ENCODE measurements at regions not wholly inside any gene's neighbourhood (a gene's known extent, or its start where the extent isn't known, plus 50 kb on each side); places are given as distances from the start of the nearest gene placed in this dataset.

DNA sequence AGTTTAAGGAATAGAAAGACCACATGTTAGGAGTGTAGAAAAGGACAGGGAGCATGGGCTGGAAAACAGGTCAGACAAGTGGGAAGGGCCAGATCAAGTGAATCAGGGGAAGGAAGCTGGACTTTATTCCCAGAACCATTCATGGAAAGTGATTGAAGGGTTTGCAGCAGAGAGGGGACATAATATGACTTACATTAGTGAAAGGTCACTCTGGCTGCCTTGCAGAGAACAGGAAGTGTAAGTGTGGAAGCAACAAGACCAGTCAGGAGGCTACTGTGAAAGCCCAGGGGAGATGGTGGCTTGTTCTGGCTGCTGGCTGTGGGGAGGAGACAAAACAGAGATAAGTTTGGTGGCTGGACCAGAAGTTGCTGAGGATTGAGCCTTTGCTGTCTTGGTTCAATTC is 69.1 kb downstream of the VCPKMT start:
- H3K9ac ChIP-seq (ENCODE audit: insufficient read length): no peak overlapping the region
- H3K36me3 ChIP-seq (ENCODE audit: insufficient read depth, low read length): no peaks in the 10 kb centered on the region
- no peaks in the 10 kb centered on the region for H3K9me3 ChIP-seq (ENCODE audit: low read depth, low read length)
- H3K4me3 ChIP-seq: no peak overlapping the region
- TF ChIP-seq FOXP2 (optimal IDR thresholded peaks at IDR 0.05; ENCODE audit: control extremely low read depth, extremely low read length, insufficient read depth) (no peak), POLR2AphosphoS5 (IDR thresholded peaks at IDR 0.05; ENCODE audit: borderline replicate concordance, low read depth, low read length) (no peak), EZH2 (IDR thresholded peaks at IDR 0.05) (no peak)
- DNase-seq (ENCODE audit: low read depth, low spot score): no peak
- no peak overlapping the region for H3K27ac ChIP-seq

DNA sequence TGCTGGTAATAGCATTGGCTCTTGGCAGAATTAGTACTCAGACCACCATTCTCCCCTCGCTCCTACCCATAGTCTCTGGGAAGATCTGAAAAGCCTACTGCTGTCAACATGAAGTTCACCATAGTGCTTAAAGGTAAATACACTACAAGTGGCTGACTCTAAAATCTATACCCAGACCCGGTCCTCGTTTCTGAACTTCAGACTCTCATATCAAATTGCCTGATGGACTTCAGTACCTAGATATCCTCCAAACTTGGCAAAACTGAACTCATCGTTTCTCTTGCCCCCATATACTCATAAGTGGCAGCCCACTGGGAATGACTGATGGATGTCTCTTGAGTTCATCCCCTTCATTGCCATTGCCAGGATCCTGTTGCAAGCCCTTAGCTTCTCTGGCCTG is 67.3 kb downstream of the VCPKMT start:
- no peak overlapping the region for H3K4me3 ChIP-seq
- H3K9me3 ChIP-seq (ENCODE audit: low read depth, low read length): no peaks in the 10 kb centered on the region
- DNase-seq (ENCODE audit: low read depth, low spot score): no peak
- TF ChIP-seq POLR2AphosphoS5 (IDR thresholded peaks at IDR 0.05; ENCODE audit: borderline replicate concordance, low read depth, low read length) (no peak), FOXP2 (optimal IDR thresholded peaks at IDR 0.05; ENCODE audit: control extremely low read depth, extremely low read length, insufficient read depth) (no peak), EZH2 (IDR thresholded peaks at IDR 0.05) (no peak)
- H3K27ac ChIP-seq: no peak overlapping the region
- H3K9ac ChIP-seq (ENCODE audit: insufficient read length): no peak overlapping the region
- no peaks in the 10 kb centered on the region for H3K36me3 ChIP-seq (ENCODE audit: insufficient read depth, low read length)

DNA sequence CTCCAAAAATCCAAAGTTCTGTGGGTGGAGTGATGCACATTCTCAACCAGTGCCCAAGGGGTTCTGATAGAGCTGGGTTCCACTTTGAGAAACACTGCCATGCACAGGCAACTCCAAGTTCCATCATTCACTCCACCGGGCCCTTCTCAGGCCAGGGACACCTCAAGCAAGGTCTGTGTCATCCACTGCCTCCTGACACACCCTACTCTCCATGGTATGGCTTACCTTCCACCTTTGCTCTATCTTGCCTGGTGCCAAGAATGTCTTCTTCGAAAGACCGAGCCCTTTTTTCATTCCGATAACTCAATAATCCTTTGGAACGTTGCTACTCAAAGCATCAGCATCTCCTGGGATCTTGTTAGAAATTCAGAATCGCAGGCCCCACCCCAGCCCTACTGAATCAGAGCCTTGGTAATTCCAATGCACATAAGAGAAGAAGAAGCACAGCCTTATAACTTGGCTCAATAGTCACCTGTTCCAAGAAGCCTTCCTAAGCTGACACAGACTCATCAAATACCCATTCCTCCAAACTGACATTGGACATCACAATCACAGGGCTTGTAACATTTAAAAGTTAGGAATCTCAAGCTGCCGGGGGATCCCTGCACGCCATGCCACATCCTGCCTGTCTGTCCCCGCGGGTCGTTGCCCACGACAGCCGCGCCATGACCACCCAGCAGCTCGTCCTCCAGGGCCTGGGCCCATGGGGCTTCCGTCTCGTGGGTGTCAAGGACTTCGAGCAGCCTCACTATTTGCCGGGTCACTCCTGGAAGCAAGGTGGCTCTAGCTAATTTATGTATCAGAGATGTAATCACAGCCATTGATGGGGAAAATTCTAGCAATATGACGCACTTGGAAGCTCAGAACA is 66.4 kb downstream of the VCPKMT start:
- Histone ChIP-seq H3K27ac (no peak overlapping the region), H3K36me3 (ENCODE audit: insufficient read depth, low read length) (no peaks in the 10 kb centered on the region), H3K9ac (ENCODE audit: insufficient read length) (no peak overlapping the region), H3K9me3 (ENCODE audit: low read depth, low read length) (no peaks in the 10 kb centered on the region), H3K4me3 (no peak overlapping the region)
- TF ChIP-seq POLR2AphosphoS5 (IDR thresholded peaks at IDR 0.05; ENCODE audit: borderline replicate concordance, low read depth, low read length) (no peak), FOXP2 (optimal IDR thresholded peaks at IDR 0.05; ENCODE audit: control extremely low read depth, extremely low read length, insufficient read depth) (no peak), EZH2 (IDR thresholded peaks at IDR 0.05) (no peak)
- DNase-seq (ENCODE audit: low read depth, low spot score): no peak

DNA sequence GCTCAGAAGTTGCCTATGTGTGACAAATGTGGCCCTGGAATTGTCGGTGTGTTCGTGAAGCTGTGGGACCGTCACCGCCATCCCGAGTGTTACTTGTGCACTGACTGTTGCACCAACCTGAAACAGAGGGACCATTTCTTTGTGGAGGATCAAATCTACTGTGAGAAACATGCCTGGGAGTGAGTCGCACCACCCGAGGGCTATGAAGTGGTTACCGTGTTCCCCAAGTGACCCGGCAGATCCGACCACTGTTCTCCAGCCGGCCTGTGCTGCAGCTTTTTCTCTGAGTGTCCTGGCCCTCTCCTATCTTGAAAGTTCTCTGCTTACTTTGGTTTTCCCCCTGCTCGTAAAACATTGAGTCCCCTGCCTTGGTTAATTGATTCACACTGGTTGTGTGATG is 65.3 kb downstream of the VCPKMT start:
- no peaks in the 10 kb centered on the region for H3K36me3 ChIP-seq (ENCODE audit: insufficient read depth, low read length)
- H3K9me3 ChIP-seq (ENCODE audit: low read depth, low read length): no peaks in the 10 kb centered on the region
- H3K4me3 ChIP-seq: no peak overlapping the region
- H3K9ac ChIP-seq (ENCODE audit: insufficient read length): no peak overlapping the region
- no peak for DNase-seq (ENCODE audit: low read depth, low spot score)
- TF ChIP-seq EZH2 (IDR thresholded peaks at IDR 0.05): no peak
- TF ChIP-seq POLR2AphosphoS5 (IDR thresholded peaks at IDR 0.05; ENCODE audit: borderline replicate concordance, low read depth, low read length): no peak
- TF ChIP-seq FOXP2 (optimal IDR thresholded peaks at IDR 0.05; ENCODE audit: control extremely low read depth, extremely low read length, insufficient read depth): no peak
- no peak overlapping the region for H3K27ac ChIP-seq

DNA sequence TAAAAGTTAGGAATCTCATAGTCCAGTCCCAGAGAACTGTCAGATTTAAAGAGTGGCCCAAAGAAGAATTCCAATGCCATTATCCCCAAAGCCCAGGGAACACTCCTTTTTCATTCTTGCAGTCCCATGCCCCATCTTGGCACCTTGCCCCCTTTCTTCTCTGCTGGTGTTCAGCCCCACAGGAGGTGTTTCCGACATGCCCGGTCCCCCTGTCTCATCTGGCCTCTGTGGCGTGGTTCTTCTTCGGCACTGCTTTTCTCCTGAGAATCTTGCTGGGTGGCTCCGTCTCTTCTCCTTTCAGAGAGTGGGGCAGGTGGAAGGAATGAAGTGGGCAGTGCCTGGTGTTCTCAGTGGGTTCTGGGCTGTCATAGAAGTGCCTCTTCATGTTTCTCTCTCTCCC is 64.7 kb downstream of the VCPKMT start:
- no peak overlapping the region for H3K4me3 ChIP-seq
- H3K36me3 ChIP-seq (ENCODE audit: insufficient read depth, low read length): no peaks in the 10 kb centered on the region
- no peak overlapping the region for H3K27ac ChIP-seq
- H3K9me3 ChIP-seq (ENCODE audit: low read depth, low read length): no peaks in the 10 kb centered on the region
- TF ChIP-seq FOXP2 (optimal IDR thresholded peaks at IDR 0.05; ENCODE audit: control extremely low read depth, extremely low read length, insufficient read depth) (no peak), EZH2 (IDR thresholded peaks at IDR 0.05) (no peak), POLR2AphosphoS5 (IDR thresholded peaks at IDR 0.05; ENCODE audit: borderline replicate concordance, low read depth, low read length) (no peak)
- DNase-seq (ENCODE audit: low read depth, low spot score): no peak
- no peak overlapping the region for H3K9ac ChIP-seq (ENCODE audit: insufficient read length)

DNA sequence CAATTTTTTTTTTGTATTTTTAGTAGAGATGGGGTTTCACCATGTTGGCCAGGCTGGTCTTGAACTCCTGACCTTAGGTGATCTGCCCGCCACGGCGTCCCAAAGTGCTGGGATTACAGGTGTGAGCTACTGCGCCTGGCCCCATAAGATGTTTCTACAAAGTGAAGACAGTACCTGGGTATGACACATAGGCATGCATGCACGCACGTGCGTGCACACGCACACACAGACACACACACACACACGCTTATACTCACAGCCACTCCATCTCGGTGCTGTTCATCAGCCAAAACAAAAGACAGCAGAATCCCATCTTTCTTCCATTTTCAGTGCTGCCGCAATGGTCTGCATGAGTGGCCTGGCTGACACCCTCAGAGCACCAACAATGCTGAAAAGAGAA is 63.9 kb downstream of the VCPKMT start:
- H3K4me3 ChIP-seq: no peak overlapping the region
- H3K27ac ChIP-seq: no peak overlapping the region
- no peak for TF ChIP-seq POLR2AphosphoS5 (IDR thresholded peaks at IDR 0.05; ENCODE audit: borderline replicate concordance, low read depth, low read length)
- TF ChIP-seq FOXP2 (optimal IDR thresholded peaks at IDR 0.05; ENCODE audit: control extremely low read depth, extremely low read length, insufficient read depth): no peak
- TF ChIP-seq EZH2 (IDR thresholded peaks at IDR 0.05): no peak
- H3K36me3 ChIP-seq (ENCODE audit: insufficient read depth, low read length): no peaks in the 10 kb centered on the region
- no peak overlapping the region for H3K9ac ChIP-seq (ENCODE audit: insufficient read length)
- H3K9me3 ChIP-seq (ENCODE audit: low read depth, low read length): no peaks in the 10 kb centered on the region
- no peak for DNase-seq (ENCODE audit: low read depth, low spot score)

DNA sequence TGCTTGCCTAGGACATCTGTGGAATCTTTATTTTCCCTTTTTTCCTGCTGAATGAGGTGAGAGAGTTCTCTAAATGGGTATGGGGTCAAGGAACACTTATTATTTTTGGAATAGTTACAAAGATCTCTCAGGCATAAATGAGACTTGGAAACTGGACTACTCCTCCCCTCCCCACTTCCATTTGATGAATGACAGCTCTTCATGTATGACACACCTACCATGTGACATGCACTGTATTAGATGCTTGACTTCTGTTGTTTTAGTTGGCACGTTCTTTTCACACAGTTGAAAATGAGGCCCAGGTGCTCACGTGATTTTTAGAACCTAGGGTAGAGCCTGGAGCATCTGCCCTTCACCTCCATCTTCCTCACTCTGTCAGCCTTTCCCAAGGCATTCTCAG is 62.4 kb downstream of the VCPKMT start:
- H3K4me3 ChIP-seq: no peak overlapping the region

DNA sequence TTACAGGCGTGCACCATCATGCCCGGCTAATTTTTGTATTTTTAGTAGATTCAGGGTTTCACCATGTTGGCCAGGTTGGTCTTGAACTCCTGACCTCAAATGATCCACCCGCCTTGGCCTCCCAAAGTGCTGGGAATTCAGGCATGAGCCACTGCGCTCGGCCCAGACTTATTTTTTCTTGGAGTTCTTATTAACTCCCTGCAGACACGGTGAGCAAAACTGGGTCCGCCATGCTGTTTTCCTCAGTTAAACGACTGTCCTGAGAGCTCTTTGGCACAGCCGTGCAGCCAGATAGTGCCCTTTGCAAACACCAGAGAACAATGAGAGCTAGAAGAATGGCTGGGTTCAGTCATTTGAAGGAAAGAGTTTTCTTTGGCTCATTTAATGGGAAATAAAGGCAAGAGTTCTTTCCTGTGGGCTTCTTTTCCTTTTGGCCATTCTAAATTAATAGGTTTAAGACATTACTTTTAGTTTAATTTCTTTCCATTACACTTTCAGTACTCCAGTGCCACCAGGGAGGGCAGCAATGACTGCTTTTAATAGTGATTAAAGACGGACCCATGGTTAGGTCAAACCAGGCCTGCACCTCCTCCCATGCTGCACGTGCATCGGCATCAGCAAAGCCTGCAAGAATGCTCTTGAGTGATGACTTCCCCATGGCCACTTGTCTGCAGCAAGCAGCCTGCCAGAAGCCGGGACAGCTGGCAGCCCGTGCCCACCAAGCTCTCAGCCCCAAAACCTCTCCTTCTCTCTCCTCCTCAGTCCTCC is 60.7 kb downstream of the VCPKMT start:
- Histone ChIP-seq H3K9me3 (ENCODE audit: low read depth, low read length) (no peaks in the 10 kb centered on the region), H3K9ac (ENCODE audit: insufficient read length) (no peak overlapping the region), H3K4me3 (no peak overlapping the region), H3K27ac (no peak overlapping the region), H3K36me3 (ENCODE audit: insufficient read depth, low read length) (no peaks in the 10 kb centered on the region)
- DNase-seq (ENCODE audit: low read depth, low spot score): no peak
- TF ChIP-seq POLR2AphosphoS5 (IDR thresholded peaks at IDR 0.05; ENCODE audit: borderline replicate concordance, low read depth, low read length) (no peak), FOXP2 (optimal IDR thresholded peaks at IDR 0.05; ENCODE audit: control extremely low read depth, extremely low read length, insufficient read depth) (no peak), EZH2 (IDR thresholded peaks at IDR 0.05) (no peak)

More for the DNA sequence above, 62.4 kb downstream of the VCPKMT start:
- Histone ChIP-seq H3K27ac (no peak overlapping the region), H3K9ac (ENCODE audit: insufficient read length) (no peak overlapping the region), H3K36me3 (ENCODE audit: insufficient read depth, low read length) (no peaks in the 10 kb centered on the region), H3K9me3 (ENCODE audit: low read depth, low read length) (no peaks in the 10 kb centered on the region)
- TF ChIP-seq EZH2 (IDR thresholded peaks at IDR 0.05) (no peak), FOXP2 (optimal IDR thresholded peaks at IDR 0.05; ENCODE audit: control extremely low read depth, extremely low read length, insufficient read depth) (no peak), POLR2AphosphoS5 (IDR thresholded peaks at IDR 0.05; ENCODE audit: borderline replicate concordance, low read depth, low read length) (no peak)
- DNase-seq (ENCODE audit: low read depth, low spot score): no peak

Data from SK-N-MC (cell line).